ENCODE measurements at regions not wholly inside any gene's neighbourhood (a gene's known extent, or its start where the extent isn't known, plus 50 kb on each side); places are given as distances from the start of the nearest gene placed in this dataset.

- Histone ChIP-seq H3K36me3 (ENCODE audit: insufficient read depth) (no peaks in the 10 kb centered on the region), H4K20me1 (replicated peaks; ENCODE audit: insufficient read depth) (no peaks in the 10 kb centered on the region), H2AFZ (no peak overlapping the region), H3K27ac (ENCODE audit: low read depth) (no peak overlapping the region), H3K4me2 (no peak overlapping the region), H3K9me2 (ENCODE audit: insufficient read depth) (peaks cover 5% of the 10 kb centered on the region; the same call in 1 of the 2 replicates), H3K4me3 (no peak overlapping the region), H3K79me2 (replicated peaks; ENCODE audit: insufficient read depth) (no peaks in the 10 kb centered on the region), H3F3A (replicated peaks; ENCODE audit: low read depth) (no peaks in the 10 kb centered on the region), H3K4me1 (ENCODE audit: insufficient read depth) (no peaks in the 10 kb centered on the region), H3K27me3 (ENCODE audit: insufficient read depth) (no peaks in the 10 kb centered on the region)
- DNase-seq (ENCODE audit: low spot score) (no peak), ATAC-seq (no peak)
- Mint-ChIP-seq H3K4me1 (peaks cover 5% of the 10 kb centered on the region), H3K36me3 (ENCODE audit: low read depth) (peaks cover 3% of the 10 kb centered on the region; the same call in 1 of the 3 replicates), H3K27me3 (ENCODE audit: insufficient read depth, low read depth, poor library complexity) (peaks cover 10% of the 10 kb centered on the region), H3K4me3 (no peak overlapping the region), H3K27ac (no peak overlapping the region), H3K9me3 (peaks cover 5% of the 10 kb centered on the region)
- no peak for TF ChIP-seq CREB1 (CRISPR knock-in tag; IDR thresholded peaks at IDR 0.05; ENCODE audit: low read depth)
- no peak for TF ChIP-seq ZNF331 (CRISPR knock-in tag; IDR thresholded peaks at IDR 0.05; ENCODE audit: low read depth)
- no peak for TF ChIP-seq ZNF462 (CRISPR knock-in tag; IDR thresholded peaks at IDR 0.05)
- no peak for TF ChIP-seq EZH2phosphoT487 (IDR thresholded peaks at IDR 0.05; ENCODE audit: unreplicated experiment)
- no peak for TF ChIP-seq POLR2AphosphoS5 (IDR thresholded peaks at IDR 0.05; ENCODE audit: low read depth)
- TF ChIP-seq NANOG (IDR thresholded peaks at IDR 0.05; ENCODE audit: borderline replicate concordance) = no peak
- no peak for TF ChIP-seq ZNF114 (CRISPR knock-in tag; IDR thresholded peaks at IDR 0.05)
- TF ChIP-seq ETS1 (IDR thresholded peaks at IDR 0.05) = no peak
- TF ChIP-seq EZH2 (IDR thresholded peaks at IDR 0.05; ENCODE audit: low read depth, unreplicated experiment) = no peak
- TF ChIP-seq REST (IDR thresholded peaks at IDR 0.05; ENCODE audit: unreplicated experiment) = no peak
- no peak for TF ChIP-seq CTCF (conservative IDR thresholded peaks at IDR 0.05; ENCODE audit: low read depth in 2 of 2)
- TF ChIP-seq STAT1 (IDR thresholded peaks at IDR 0.05; ENCODE audit: unreplicated experiment) = no peak
These were observed 89.7 kb upstream of the MYL2 start for GRCh38 chr12:111010061-111010460.
